Glutamatergic neuron (in vitro differentiated cells): ENCODE measurements at regions not wholly inside any gene's neighbourhood (a gene's known extent, or its start where the extent isn't known, plus 50 kb on each side); places are given as distances from the start of the nearest gene placed in this dataset.
"Not testable (repeated sequence)": the region's sequence is repeated elsewhere in the genome, so short reads cannot be mapped to it uniquely, and the experiment has no call there.

Experiments used
- DNase-seq: peaks from one replicate; pipeline ENCODE4 v3.0.0; 2022
- H3K27ac Mint-ChIP-seq: one replicate; pipeline ENCODE4 v1.8.0; 2020; ENCODE audit warnings: mild to moderate bottlenecking, mixed read lengths, inconsistent platforms; ENCODE audit not compliant: unreplicated experiment
- H3K27me3 Mint-ChIP-seq: one replicate; pipeline ENCODE4 v1.8.0; 2020; ENCODE audit warnings: mild to moderate bottlenecking, moderate library complexity, mixed read lengths, inconsistent platforms; ENCODE audit not compliant: unreplicated experiment
- H3K36me3 Mint-ChIP-seq: one replicate; pipeline ENCODE4 v1.8.0; 2020; ENCODE audit warnings: mild to moderate bottlenecking, mixed read lengths, inconsistent platforms; ENCODE audit not compliant: unreplicated experiment
- H3K4me1 Mint-ChIP-seq: one replicate; pipeline ENCODE4 v1.8.0; 2020; ENCODE audit warnings: mild to moderate bottlenecking, low read depth, mixed read lengths, inconsistent platforms; ENCODE audit not compliant: unreplicated experiment
- H3K4me3 Mint-ChIP-seq: one replicate; pipeline ENCODE4 v1.8.0; 2020; ENCODE audit warnings: mild to moderate bottlenecking, mixed read lengths, inconsistent platforms; ENCODE audit not compliant: unreplicated experiment
- H3K9me3 Mint-ChIP-seq: one replicate; pipeline ENCODE4 v1.8.0; 2020; ENCODE audit warnings: mild to moderate bottlenecking, moderate library complexity, mixed read lengths, inconsistent platforms; ENCODE audit not compliant: unreplicated experiment
- CTCF ChIP-seq: fragments of 200-600 bp; sonication (generic); IDR thresholded peaks from one replicate; pipeline ENCODE4 v1.5.0; 2021; ENCODE audit not compliant: partially characterized antibody, unreplicated experiment

DNA sequence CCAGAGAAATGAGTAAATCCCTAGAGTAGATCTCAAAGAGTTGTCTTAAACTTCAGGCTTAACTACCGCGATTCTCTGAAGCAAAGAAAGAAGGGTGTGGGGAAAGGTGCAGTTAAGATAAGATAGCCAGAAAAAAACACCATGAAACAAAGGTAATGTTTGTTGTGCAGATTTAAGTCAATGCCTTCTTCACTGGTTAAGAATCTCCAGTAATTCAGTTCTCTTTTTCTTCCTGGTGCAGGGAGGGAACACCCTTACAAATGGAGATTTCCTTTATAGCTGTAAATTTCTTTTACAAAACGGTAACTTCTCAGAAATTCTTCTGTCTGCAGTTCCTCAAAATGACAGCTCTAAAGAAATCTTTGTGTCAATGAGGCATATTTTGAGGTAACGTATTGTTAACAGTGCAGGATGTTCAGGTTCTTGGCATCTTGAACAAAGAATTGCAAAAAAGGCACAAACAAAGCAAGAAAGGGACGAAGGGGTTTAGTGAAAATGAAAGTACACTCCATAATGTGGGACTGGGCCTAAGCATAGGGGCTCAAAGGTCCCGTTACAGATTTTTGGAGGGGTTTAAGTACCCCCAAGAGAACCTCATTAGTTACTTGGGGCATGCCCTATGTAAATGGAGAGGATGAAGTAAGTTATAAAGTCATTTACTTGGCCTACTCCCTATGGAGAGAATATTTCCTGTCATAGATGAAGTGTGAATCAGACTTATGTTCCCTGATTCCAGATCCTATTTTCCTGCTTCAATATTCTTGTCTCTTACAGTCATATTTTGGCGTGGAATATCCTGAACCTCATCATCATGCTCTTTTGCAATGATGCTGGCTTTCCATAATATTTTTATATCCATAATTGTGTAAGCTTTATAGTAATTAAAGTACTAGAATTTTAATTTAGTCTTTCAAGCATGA lies 492.0 kb downstream of the PCDH11X start:
- H3K36me3 Mint-ChIP-seq = no peaks in the 10 kb centered on the region
- H3K9me3 Mint-ChIP-seq = no peaks in the 10 kb centered on the region
- no peak for DNase-seq
- no peak for TF ChIP-seq CTCF
- H3K27ac Mint-ChIP-seq = no peak overlapping the region
- no peak overlapping the region for H3K4me3 Mint-ChIP-seq
- no peaks in the 10 kb centered on the region for H3K27me3 Mint-ChIP-seq
- H3K4me1 Mint-ChIP-seq = peaks cover 1% of the 10 kb centered on the region

DNA sequence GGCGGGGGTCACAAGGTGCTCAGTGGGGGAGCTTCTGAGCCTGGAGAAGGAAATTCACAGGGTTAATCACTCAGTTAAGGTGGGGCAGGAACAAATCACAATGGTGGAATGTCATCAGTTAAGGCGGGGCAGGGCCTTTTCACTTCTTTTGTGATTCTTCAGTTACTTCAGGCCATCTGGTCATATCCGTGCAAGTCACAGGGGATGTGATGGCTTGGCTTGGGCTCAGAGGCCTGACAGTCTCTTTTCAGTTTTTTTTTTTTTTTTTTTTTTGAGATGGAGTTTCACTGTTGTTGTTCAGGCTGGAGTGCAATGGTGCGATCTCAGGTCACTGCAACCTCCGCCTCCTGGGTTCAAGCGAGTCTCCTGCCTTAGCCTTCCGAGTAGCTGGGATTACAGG lies 499.4 kb downstream of the PCDH11X start:
- H3K4me1 Mint-ChIP-seq, H3K4me3 Mint-ChIP-seq, DNase-seq: not testable (repeated sequence)

DNA sequence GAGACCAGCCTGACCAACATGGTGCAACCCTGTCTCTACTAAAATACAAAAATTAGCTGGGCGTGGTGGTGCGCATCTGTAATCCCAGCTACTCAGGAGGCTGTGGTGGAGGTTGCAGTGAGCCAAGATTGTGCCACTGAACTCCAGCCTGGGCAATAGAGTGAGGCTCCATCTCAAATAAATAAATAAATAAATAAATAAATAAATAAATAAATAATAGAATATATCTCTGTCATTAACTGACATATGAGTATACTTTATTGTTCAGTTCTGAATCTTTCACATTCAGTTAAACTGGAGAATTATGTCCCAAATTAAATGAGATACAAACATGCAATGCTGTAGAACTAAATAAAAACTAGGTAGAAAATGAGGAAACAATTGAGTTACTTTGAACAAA lies 501.2 kb downstream of the PCDH11X start:
- H3K9me3 Mint-ChIP-seq, H3K27me3 Mint-ChIP-seq, DNase-seq, H3K4me1 Mint-ChIP-seq, H3K27ac Mint-ChIP-seq, H3K36me3 Mint-ChIP-seq, H3K4me3 Mint-ChIP-seq: not testable (repeated sequence)

More for the DNA sequence above, 499.4 kb downstream of the PCDH11X start:
- H3K36me3 Mint-ChIP-seq, H3K27me3 Mint-ChIP-seq, H3K27ac Mint-ChIP-seq, H3K9me3 Mint-ChIP-seq: not testable (repeated sequence)

GRCh38 chrX:92283308-92283707 lies 504.1 kb downstream of the PCDH11X start:
- Mint-ChIP-seq H3K9me3 (no peaks in the 10 kb centered on the region), H3K27ac (no peak overlapping the region), H3K36me3 (no peaks in the 10 kb centered on the region), H3K27me3 (no peaks in the 10 kb centered on the region), H3K4me1 (no peaks in the 10 kb centered on the region), H3K4me3 (no peak overlapping the region)
- DNase-seq = no peak
- no peak for TF ChIP-seq CTCF

GRCh38 chrX:92298067-92298466 lies 518.9 kb downstream of the PCDH11X start:
- H3K36me3 Mint-ChIP-seq, H3K4me3 Mint-ChIP-seq, H3K4me1 Mint-ChIP-seq, H3K9me3 Mint-ChIP-seq, H3K27ac Mint-ChIP-seq, DNase-seq, H3K27me3 Mint-ChIP-seq: not testable (repeated sequence)

GRCh38 chrX:92333194-92333593 lies 554.0 kb downstream of the PCDH11X start:
- DNase-seq, H3K4me1 Mint-ChIP-seq, H3K27me3 Mint-ChIP-seq, H3K4me3 Mint-ChIP-seq, H3K9me3 Mint-ChIP-seq, H3K36me3 Mint-ChIP-seq, H3K27ac Mint-ChIP-seq: not testable (repeated sequence)

- DNase-seq, H3K27me3 Mint-ChIP-seq, H3K9me3 Mint-ChIP-seq, H3K27ac Mint-ChIP-seq, H3K4me1 Mint-ChIP-seq, H3K36me3 Mint-ChIP-seq, H3K4me3 Mint-ChIP-seq: not testable (repeated sequence)
Measured at GRCh38 chrX:92351065-92351464, 571.9 kb downstream of the PCDH11X start.
